WTC11 (cell line): ENCODE measurements at regions not wholly inside any gene's neighbourhood (a gene's known extent, or its start where the extent isn't known, plus 50 kb on each side); places are given as distances from the start of the nearest gene placed in this dataset.

Experiments
- CTCF ChIP-seq: fragments of 200-600 bp; IDR thresholded peaks from 2 replicates; pipeline ENCODE4 v1.8.0; 2022; ENCODE audit warnings: antibody characterized with exemption
- E2F1 ChIP-seq: sonication (generic); formaldehyde crosslinking; IDR thresholded peaks from 2 replicates; pipeline ENCODE4 v1.8.0; 2022; ENCODE audit warnings: mild to moderate bottlenecking, missing genetic modification reagents
- FOXP1 ChIP-seq: sonication (generic); formaldehyde crosslinking; IDR thresholded peaks from 2 replicates; pipeline ENCODE4 v1.8.0; 2022; ENCODE audit warnings: missing genetic modification reagents, mild to moderate bottlenecking, moderate library complexity, borderline replicate concordance
- HMGXB4 ChIP-seq: sonication (generic); formaldehyde crosslinking; IDR thresholded peaks from 2 replicates; pipeline ENCODE4 v1.8.1; 2023; ENCODE audit warnings: mild to moderate bottlenecking, moderate library complexity, missing genetic modification reagents
- KAT7 ChIP-seq: sonication (generic); formaldehyde crosslinking; IDR thresholded peaks from 2 replicates; pipeline ENCODE4 v1.8.1; 2023; ENCODE audit warnings: missing genetic modification reagents, mild to moderate bottlenecking, borderline replicate concordance
- MAX ChIP-seq: sonication (generic); formaldehyde crosslinking; IDR thresholded peaks from 2 replicates; pipeline ENCODE4 v1.8.0; 2022; ENCODE audit warnings: mild to moderate bottlenecking, missing genetic modification reagents
- TEAD4 ChIP-seq: sonication (generic); formaldehyde crosslinking; IDR thresholded peaks from 2 replicates; pipeline ENCODE4 v1.8.0; 2022; ENCODE audit warnings: mild to moderate bottlenecking, missing genetic modification reagents

GRCh38 chr12:115771065-115771464 is 506.4 kb downstream of the MED13L start:
- TF ChIP-seq TEAD4 = no peak
- no peak for TF ChIP-seq HMGXB4 (CRISPR knock-in tag)
- TF ChIP-seq CTCF = no peak
- no peak for TF ChIP-seq E2F1 (CRISPR knock-in tag)
- no peak for TF ChIP-seq KAT7
- no peak for TF ChIP-seq MAX (CRISPR knock-in tag)
- no peak for TF ChIP-seq FOXP1 (CRISPR knock-in tag)
